ENCODE measurements at regions not wholly inside any gene's neighbourhood (a gene's known extent, or its start where the extent isn't known, plus 50 kb on each side); places are given as distances from the start of the nearest gene placed in this dataset.

GRCh38 chr13:32895296-32895695 is 120.9 kb upstream of the KL start:
- intact Hi-C loops (cut with DNase I; ENCODE audit: low total_unique reads) = no loop called here
- Histone ChIP-seq H3K4me3 (no peak overlapping the region), H3K36me3 (no peaks in the 10 kb centered on the region), H3K27ac (no peak overlapping the region), H3K4me1 (no peaks in the 10 kb centered on the region), H3K27me3 (no peaks in the 10 kb centered on the region), H3K9me3 (no peaks in the 10 kb centered on the region)
- 91 to 99% (median 94%) methylated on average over 3 of the region's 3 CpGs for WGBS, 5 donors
- TF ChIP-seq CTCF (IDR thresholded peaks at IDR 0.05) (no peak), POLR2A (IDR thresholded peaks at IDR 0.05) (no peak), POLR2AphosphoS5 (IDR thresholded peaks at IDR 0.05) (no peak)
- no peak for DNase-seq

GRCh38 chr13:32897296-32897695 is 118.9 kb upstream of the KL start:
- no peaks in the 10 kb centered on the region for H3K9me3 ChIP-seq
- intact Hi-C loops (cut with DNase I; ENCODE audit: low total_unique reads) = no loop called here
- no peak overlapping the region for H3K27ac ChIP-seq
- H3K36me3 ChIP-seq = no peaks in the 10 kb centered on the region
- no peak for DNase-seq
- H3K27me3 ChIP-seq = no peaks in the 10 kb centered on the region
- H3K4me1 ChIP-seq = peaks cover 0 to 5% (median 0%) of the 10 kb centered on the region in 4 donors
- 88 to 96% (median 92%) methylated on average over 4 of the region's 4 CpGs for WGBS, 5 donors
- no peak for TF ChIP-seq CTCF (IDR thresholded peaks at IDR 0.05)
- TF ChIP-seq EP300 (IDR thresholded peaks at IDR 0.05) = no peak
- TF ChIP-seq POLR2AphosphoS5 (IDR thresholded peaks at IDR 0.05) = no peak
- no peak for TF ChIP-seq POLR2A (IDR thresholded peaks at IDR 0.05)
- no peak overlapping the region for H3K4me3 ChIP-seq

- peaks cover 0 to 38% (median 13%) of the 10 kb centered on the region in 4 donors for H3K4me1 ChIP-seq
- H3K9me3 ChIP-seq = no peaks in the 10 kb centered on the region
- H3K36me3 ChIP-seq = no peaks in the 10 kb centered on the region
- intact Hi-C loops (cut with DNase I; ENCODE audit: low total_unique reads) = no loop called here
- no peak for DNase-seq
- no peaks in the 10 kb centered on the region for H3K27me3 ChIP-seq
- no peak overlapping the region for H3K4me3 ChIP-seq
- TF ChIP-seq CTCF (IDR thresholded peaks at IDR 0.05) (no peak), EP300 (IDR thresholded peaks at IDR 0.05) (no peak), POLR2AphosphoS5 (IDR thresholded peaks at IDR 0.05) (peak in 1 of 3 donors; percentile 41), POLR2A (IDR thresholded peaks at IDR 0.05) (no peak)
- H3K27ac ChIP-seq = peak overlapping the region; percentile 56 to 78 (median 68)
- WGBS, 5 donors = 60 to 76% (median 73%) methylated on average over 3 of the region's 3 CpGs
These were observed 114.0 kb upstream of the KL start for GRCh38 chr13:32902029-32902780.

GRCh38 chr13:32902874-32903273 is 113.3 kb upstream of the KL start:
- Histone ChIP-seq H3K36me3 (no peaks in the 10 kb centered on the region), H3K4me3 (no peak overlapping the region), H3K9me3 (no peaks in the 10 kb centered on the region), H3K27ac (peak overlapping the region; percentile 23 to 78 (median 68)), H3K4me1 (peaks cover 0 to 38% (median 13%) of the 10 kb centered on the region in 4 donors), H3K27me3 (no peaks in the 10 kb centered on the region)
- no peak for TF ChIP-seq CTCF (IDR thresholded peaks at IDR 0.05)
- TF ChIP-seq POLR2AphosphoS5 (IDR thresholded peaks at IDR 0.05) = peak; percentile 13 to 51 (median 25)
- intact Hi-C loops (cut with DNase I; ENCODE audit: low total_unique reads) = no loop called here
- WGBS, 5 donors = 53 to 62% (median 55%) methylated on average over 8 of the region's 8 CpGs
- DNase-seq = peak; percentile 44 to 84
